ENCODE measurements at regions not wholly inside any gene's neighbourhood (a gene's known extent, or its start where the extent isn't known, plus 50 kb on each side); places are given as distances from the start of the nearest gene placed in this dataset.
"Not testable (repeated sequence)": the region's sequence is repeated elsewhere in the genome, so short reads cannot be mapped to it uniquely, and the experiment has no call there.

GRCh38 chr9:85319936-85320656 is 421.7 kb downstream of the AGTPBP1 start:
- H3K9me3 ChIP-seq (ENCODE audit: low read length) = no peaks in the 10 kb centered on the region
- H2AFZ ChIP-seq (ENCODE audit: low read depth, low read length) = no peak overlapping the region
- H3K36me3 ChIP-seq (ENCODE audit: insufficient read depth, low read length) = no peaks in the 10 kb centered on the region
- no peak overlapping the region for H3K9ac ChIP-seq (ENCODE audit: low read length)
- H3K27me3 ChIP-seq (ENCODE audit: insufficient read depth, low read depth, low read length) = no peaks in the 10 kb centered on the region
- no peak overlapping the region for H3K27ac ChIP-seq (ENCODE audit: low read length)
- no peaks in the 10 kb centered on the region for H3F3A ChIP-seq (ENCODE audit: insufficient read depth, low read length, poor library complexity, severe bottlenecking)
- no peaks in the 10 kb centered on the region for H3K9me2 ChIP-seq (ENCODE audit: insufficient read depth, low read length)
- H3K4me2 ChIP-seq (ENCODE audit: low read length) = no peak overlapping the region
- H4K20me1 ChIP-seq (ENCODE audit: insufficient read depth) = no peaks in the 10 kb centered on the region
- H3K79me2 ChIP-seq (replicated peaks; ENCODE audit: insufficient read depth, low read length) = no peaks in the 10 kb centered on the region
- H3K4me3 ChIP-seq (ENCODE audit: low read length) = no peak overlapping the region
- TF ChIP-seq EP300 (conservative IDR thresholded peaks at IDR 0.05; ENCODE audit: poor library complexity, severe bottlenecking) (no peak), MXI1 (conservative IDR thresholded peaks at IDR 0.05; ENCODE audit: poor library complexity, severe bottlenecking) (no peak), TAF1 (IDR thresholded peaks at IDR 0.05; ENCODE audit: low read depth) (no peak), SMC3 (conservative IDR thresholded peaks at IDR 0.05; ENCODE audit: poor library complexity) (no peak), POLR2AphosphoS5 (IDR thresholded peaks at IDR 0.05) (no peak), REST (IDR thresholded peaks at IDR 0.05; ENCODE audit: borderline replicate concordance) (no peak), EZH2 (IDR thresholded peaks at IDR 0.05; ENCODE audit: borderline replicate concordance, insufficient read depth, low read length, poor library complexity, severe bottlenecking) (no peak), RAD21 (conservative IDR thresholded peaks at IDR 0.05) (no peak), CTCF (IDR thresholded peaks at IDR 0.05; ENCODE audit: poor library complexity, severe bottlenecking) (no peak)

- H3K4me2 ChIP-seq (ENCODE audit: low read length); H3K4me3 ChIP-seq (ENCODE audit: low read length); H3K79me2 ChIP-seq (replicated peaks; ENCODE audit: insufficient read depth, low read length); H3K36me3 ChIP-seq (ENCODE audit: insufficient read depth, low read length); H4K20me1 ChIP-seq (ENCODE audit: insufficient read depth); H3K27me3 ChIP-seq (ENCODE audit: insufficient read depth, low read depth, low read length); H3F3A ChIP-seq (ENCODE audit: insufficient read depth, low read length, poor library complexity, severe bottlenecking); H3K9me2 ChIP-seq (ENCODE audit: insufficient read depth, low read length); H2AFZ ChIP-seq (ENCODE audit: low read depth, low read length); H3K27ac ChIP-seq (ENCODE audit: low read length); H3K9me3 ChIP-seq (ENCODE audit: low read length); H3K9ac ChIP-seq (ENCODE audit: low read length): not testable (repeated sequence)
These were observed 426.2 kb downstream of the AGTPBP1 start for GRCh38 chr9:85315535-85315934.
